Dendritic cell treated with granulocyte-macrophage colony-stimulating factor and Interleukin-4, amounts not matched to agents 40 ng/mL and 50 ng/mL, for 4 days (primary cell): ENCODE measurements at regions not wholly inside any gene's neighbourhood (a gene's known extent, or its start where the extent isn't known, plus 50 kb on each side); places are given as distances from the start of the nearest gene placed in this dataset.

Experiments used
- H3K27ac Mint-ChIP-seq: one replicate; pipeline ENCODE4 v1.8.0; 2022; ENCODE audit warnings: mild to moderate bottlenecking, mixed read lengths
- H3K27me3 Mint-ChIP-seq: one replicate; pipeline ENCODE4 v1.8.0; 2022; ENCODE audit warnings: mild to moderate bottlenecking, mixed read lengths
- H3K36me3 Mint-ChIP-seq: one replicate; pipeline ENCODE4 v1.8.0; 2022; ENCODE audit warnings: low read depth, mixed read lengths
- H3K4me1 Mint-ChIP-seq: one replicate; pipeline ENCODE4 v1.8.0; 2022; ENCODE audit warnings: low read depth, mixed read lengths
- H3K4me3 Mint-ChIP-seq: one replicate; pipeline ENCODE4 v1.8.0; 2022; ENCODE audit warnings: mild to moderate bottlenecking, moderate library complexity, mixed read lengths
- H3K9me3 Mint-ChIP-seq: one replicate; pipeline ENCODE4 v1.8.0; 2022; ENCODE audit warnings: mixed read lengths
- intact Hi-C: fragments of 100-400 bp; cut with micrococcal nuclease; formaldehyde crosslinking; loops from one replicate; pipeline ENCODE4 v1.15.0; 2022

GRCh38 chr14:97336816-97337215, 539.6 kb downstream of the VRK1 start:
- Mint-ChIP-seq H3K27ac (no peak overlapping the region), H3K27me3 (no peaks in the 10 kb centered on the region), H3K4me1 (no peaks in the 10 kb centered on the region), H3K4me3 (no peak overlapping the region), H3K9me3 (peaks cover 10% of the 10 kb centered on the region), H3K36me3 (no peaks in the 10 kb centered on the region)
- intact Hi-C loops: no loop called here

- Mint-ChIP-seq H3K27ac (no peak overlapping the region), H3K27me3 (no peaks in the 10 kb centered on the region), H3K9me3 (peaks cover 10% of the 10 kb centered on the region), H3K36me3 (no peaks in the 10 kb centered on the region), H3K4me1 (no peaks in the 10 kb centered on the region), H3K4me3 (no peak overlapping the region)
- intact Hi-C loops: no loop called here
Observed at GRCh38 chr14:97337267-97337666, 540.1 kb downstream of the VRK1 start.

DNA sequence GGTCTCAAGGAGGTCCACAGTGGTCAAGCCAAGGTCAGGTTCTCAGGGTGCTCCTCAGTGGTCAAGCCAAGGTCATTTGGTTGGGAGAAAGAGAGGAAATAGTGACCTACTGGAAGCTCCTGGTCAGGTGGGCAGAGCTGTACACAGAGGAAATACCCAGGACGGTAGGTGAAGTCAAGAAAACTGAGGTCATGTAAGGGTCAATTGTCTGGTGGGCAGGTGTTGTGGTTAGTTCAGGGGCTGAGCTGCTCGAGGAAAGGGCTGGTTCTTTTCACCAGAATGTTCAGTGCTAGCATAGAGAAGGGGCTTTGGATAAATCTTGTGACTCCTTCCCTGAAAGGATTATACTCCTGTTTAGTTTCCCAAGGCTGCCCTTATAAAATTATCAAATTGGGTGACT, 540.5 kb downstream of the VRK1 start:
- no peaks in the 10 kb centered on the region for H3K4me1 Mint-ChIP-seq
- H3K4me3 Mint-ChIP-seq: no peak overlapping the region
- no peak overlapping the region for H3K27ac Mint-ChIP-seq
- no peaks in the 10 kb centered on the region for H3K36me3 Mint-ChIP-seq
- H3K9me3 Mint-ChIP-seq: peaks cover 10% of the 10 kb centered on the region
- H3K27me3 Mint-ChIP-seq: no peaks in the 10 kb centered on the region
- intact Hi-C loops: no loop called here

DNA sequence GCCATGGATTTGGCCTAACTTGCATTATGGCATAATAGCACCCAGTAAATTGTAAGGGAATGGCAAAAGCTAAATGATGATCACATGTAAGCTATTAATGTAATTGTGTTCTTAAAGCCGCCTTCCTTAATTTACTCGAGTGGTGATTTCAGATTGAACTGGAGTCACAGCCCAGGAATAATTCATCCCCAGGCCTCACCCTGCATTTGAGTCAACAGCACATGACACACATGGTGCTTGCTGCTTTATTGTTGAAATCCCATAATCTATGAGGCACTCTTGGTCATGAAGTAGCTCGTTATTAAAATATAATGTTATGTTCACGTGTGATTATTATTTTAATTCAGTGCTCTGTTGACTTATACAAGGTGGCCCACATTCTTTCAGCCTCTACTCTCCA, 547.5 kb downstream of the VRK1 start:
- peaks cover 17% of the 10 kb centered on the region for H3K9me3 Mint-ChIP-seq
- intact Hi-C loops: no loop called here
- H3K36me3 Mint-ChIP-seq: no peaks in the 10 kb centered on the region
- H3K27me3 Mint-ChIP-seq: no peaks in the 10 kb centered on the region
- no peak overlapping the region for H3K4me3 Mint-ChIP-seq
- H3K27ac Mint-ChIP-seq: no peak overlapping the region
- no peaks in the 10 kb centered on the region for H3K4me1 Mint-ChIP-seq

- intact Hi-C loops: no loop called here
- Mint-ChIP-seq H3K4me3 (no peak overlapping the region), H3K9me3 (peaks cover 16% of the 10 kb centered on the region), H3K36me3 (no peaks in the 10 kb centered on the region), H3K27me3 (no peaks in the 10 kb centered on the region), H3K27ac (no peak overlapping the region), H3K4me1 (no peaks in the 10 kb centered on the region)
Observed at GRCh38 chr14:97346675-97347074, 549.5 kb downstream of the VRK1 start.

DNA sequence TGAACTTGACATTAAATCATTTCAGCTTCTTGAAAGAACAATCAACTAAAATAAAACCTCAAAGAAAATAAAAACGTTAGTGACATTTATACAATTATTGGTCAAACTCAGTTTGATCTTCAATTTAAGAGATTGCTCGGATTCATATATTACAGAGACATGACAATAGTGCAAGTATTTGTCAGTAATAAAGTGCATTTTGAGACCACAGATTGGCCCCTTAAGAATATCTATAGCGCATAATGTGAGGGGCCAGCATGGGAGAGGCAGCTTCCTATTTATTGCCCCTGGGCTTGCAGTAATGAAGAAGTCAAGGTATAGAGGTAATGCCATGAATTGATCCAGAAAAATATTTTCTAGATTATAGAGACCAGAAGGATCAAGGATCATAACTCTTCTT, 552.3 kb downstream of the VRK1 start:
- no peak overlapping the region for H3K4me3 Mint-ChIP-seq
- intact Hi-C loops: no loop called here
- no peaks in the 10 kb centered on the region for H3K36me3 Mint-ChIP-seq
- H3K4me1 Mint-ChIP-seq: no peaks in the 10 kb centered on the region
- no peaks in the 10 kb centered on the region for H3K27me3 Mint-ChIP-seq
- peaks cover 16% of the 10 kb centered on the region for H3K9me3 Mint-ChIP-seq
- no peak overlapping the region for H3K27ac Mint-ChIP-seq

DNA sequence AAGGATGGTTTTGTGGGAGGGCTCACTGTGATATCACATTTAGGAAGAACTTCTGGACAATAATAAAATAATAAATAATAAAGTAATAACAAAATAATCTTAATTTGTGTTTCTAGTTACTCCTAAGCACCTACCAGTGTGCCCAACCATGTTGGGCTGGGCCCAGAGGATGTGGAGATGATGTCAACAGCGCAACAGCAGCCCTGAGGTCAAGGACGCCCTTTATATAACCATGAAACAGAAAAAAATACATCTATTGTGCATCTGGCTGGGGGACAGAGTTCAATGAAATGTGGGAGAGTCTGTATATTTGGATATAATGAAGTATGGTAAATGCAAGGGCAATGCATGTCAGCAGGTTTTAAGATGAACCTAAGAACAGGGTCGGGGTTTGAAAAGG, 552.8 kb downstream of the VRK1 start:
- intact Hi-C loops: no loop called here
- Mint-ChIP-seq H3K4me3 (no peak overlapping the region), H3K9me3 (peaks cover 16% of the 10 kb centered on the region), H3K4me1 (no peaks in the 10 kb centered on the region), H3K36me3 (no peaks in the 10 kb centered on the region), H3K27ac (no peak overlapping the region), H3K27me3 (no peaks in the 10 kb centered on the region)

GRCh38 chr14:97350415-97350814, 553.2 kb downstream of the VRK1 start:
- intact Hi-C loops: no loop called here
- Mint-ChIP-seq H3K27ac (no peak overlapping the region), H3K36me3 (no peaks in the 10 kb centered on the region), H3K9me3 (peaks cover 16% of the 10 kb centered on the region), H3K4me1 (no peaks in the 10 kb centered on the region), H3K4me3 (no peak overlapping the region), H3K27me3 (no peaks in the 10 kb centered on the region)

DNA sequence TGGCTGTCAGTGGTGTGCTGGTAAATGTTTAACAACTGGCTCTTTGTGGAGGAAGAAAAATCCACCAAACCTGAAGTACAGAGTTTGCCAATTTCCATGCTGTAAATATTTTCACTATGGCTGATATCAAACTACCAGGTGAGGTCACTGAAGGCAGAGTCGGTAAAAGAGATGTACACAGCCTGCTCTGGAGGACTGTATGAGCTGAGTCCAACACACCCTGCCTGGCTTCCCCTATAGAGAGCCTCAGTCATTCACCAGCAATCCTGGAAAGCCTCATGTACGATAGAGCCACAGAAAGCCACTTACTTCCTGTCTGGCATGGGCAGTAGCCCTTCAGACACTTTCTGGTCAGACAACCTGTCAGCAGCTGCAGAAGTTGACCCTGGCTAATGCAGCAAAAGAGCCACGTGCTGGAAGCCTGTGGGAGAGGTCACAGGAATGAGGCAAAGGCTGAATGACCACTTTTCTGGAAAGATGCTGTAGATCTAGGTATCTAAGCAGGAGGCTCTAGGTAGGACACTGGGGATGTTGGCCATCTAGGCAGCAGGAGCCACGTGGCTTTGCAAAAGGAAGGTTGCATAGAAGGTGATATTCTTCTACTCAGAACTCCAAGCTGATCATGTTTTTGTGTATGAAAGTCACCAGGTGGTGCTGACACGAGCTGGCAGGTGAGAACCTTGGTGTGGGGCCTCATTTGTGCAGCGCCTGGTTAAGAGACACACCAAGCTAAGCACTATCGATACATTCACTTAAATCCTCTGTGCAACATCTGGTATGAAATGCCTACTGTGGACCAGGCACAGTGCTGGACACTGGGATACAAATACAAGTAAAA, 553.9 kb downstream of the VRK1 start:
- H3K4me1 Mint-ChIP-seq: no peaks in the 10 kb centered on the region
- no peaks in the 10 kb centered on the region for H3K36me3 Mint-ChIP-seq
- H3K27ac Mint-ChIP-seq: no peak overlapping the region
- intact Hi-C loops: no loop called here
- H3K4me3 Mint-ChIP-seq: no peak overlapping the region
- peaks cover 13% of the 10 kb centered on the region for H3K9me3 Mint-ChIP-seq
- H3K27me3 Mint-ChIP-seq: no peaks in the 10 kb centered on the region

DNA sequence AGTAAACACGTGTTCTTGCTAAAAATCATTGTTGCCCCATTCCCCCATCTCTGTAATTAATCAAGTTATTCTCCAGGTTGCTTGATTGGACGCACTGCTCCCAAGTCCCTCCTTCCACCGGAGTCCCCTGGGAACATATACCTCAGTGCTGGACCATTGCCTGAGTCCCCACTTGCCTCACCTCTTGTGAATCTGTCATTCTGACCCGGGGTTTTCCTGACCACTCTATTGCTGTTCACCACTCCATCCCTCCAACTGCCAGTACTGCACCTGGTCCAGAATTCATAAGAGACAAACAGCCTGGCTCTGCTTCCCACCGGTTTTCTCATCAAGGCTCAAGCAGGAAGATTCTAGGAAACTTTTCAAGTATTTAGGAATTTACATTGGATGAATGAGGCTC, 555.9 kb downstream of the VRK1 start:
- no peaks in the 10 kb centered on the region for H3K4me1 Mint-ChIP-seq
- H3K36me3 Mint-ChIP-seq: no peaks in the 10 kb centered on the region
- no peak overlapping the region for H3K27ac Mint-ChIP-seq
- H3K4me3 Mint-ChIP-seq: no peak overlapping the region
- H3K27me3 Mint-ChIP-seq: no peaks in the 10 kb centered on the region
- intact Hi-C loops: no loop called here
- no peaks in the 10 kb centered on the region for H3K9me3 Mint-ChIP-seq

DNA sequence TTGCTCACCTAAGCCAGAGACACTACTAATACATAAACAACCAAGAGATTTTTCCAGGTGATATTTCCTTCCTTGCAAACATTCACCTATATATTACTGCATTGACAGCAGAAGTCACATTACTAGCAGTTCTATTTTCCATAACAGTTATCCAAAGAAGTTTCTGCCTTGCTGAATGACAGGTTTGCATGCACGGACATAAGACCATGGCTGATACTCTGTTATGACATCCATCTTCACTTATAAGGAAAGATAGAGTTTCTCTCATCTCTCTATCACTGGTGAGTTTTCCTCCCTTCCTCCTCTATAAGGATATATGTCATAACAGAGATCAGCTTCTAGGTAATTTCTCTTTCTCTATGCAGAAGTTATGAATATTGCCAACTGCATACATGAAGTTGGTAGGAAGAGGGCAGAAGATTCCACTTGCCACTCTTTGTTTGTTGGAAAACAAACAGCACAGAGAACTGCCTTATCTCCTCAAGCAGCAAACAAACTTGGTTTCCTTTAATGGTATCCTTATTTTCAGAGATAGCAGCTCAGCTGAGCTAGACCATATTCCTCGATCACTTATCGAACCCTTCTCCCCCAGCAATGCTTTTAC, 557.0 kb downstream of the VRK1 start:
- Mint-ChIP-seq H3K36me3 (no peaks in the 10 kb centered on the region), H3K4me3 (no peak overlapping the region), H3K27ac (no peak overlapping the region), H3K27me3 (no peaks in the 10 kb centered on the region), H3K9me3 (no peaks in the 10 kb centered on the region), H3K4me1 (no peaks in the 10 kb centered on the region)
- intact Hi-C loops: no loop called here

- Mint-ChIP-seq H3K36me3 (no peaks in the 10 kb centered on the region), H3K27ac (no peak overlapping the region), H3K4me1 (no peaks in the 10 kb centered on the region), H3K27me3 (no peaks in the 10 kb centered on the region), H3K9me3 (no peaks in the 10 kb centered on the region), H3K4me3 (no peak overlapping the region)
- intact Hi-C loops: no loop called here
Observed at GRCh38 chr14:97359341-97359740, 562.2 kb downstream of the VRK1 start.

DNA sequence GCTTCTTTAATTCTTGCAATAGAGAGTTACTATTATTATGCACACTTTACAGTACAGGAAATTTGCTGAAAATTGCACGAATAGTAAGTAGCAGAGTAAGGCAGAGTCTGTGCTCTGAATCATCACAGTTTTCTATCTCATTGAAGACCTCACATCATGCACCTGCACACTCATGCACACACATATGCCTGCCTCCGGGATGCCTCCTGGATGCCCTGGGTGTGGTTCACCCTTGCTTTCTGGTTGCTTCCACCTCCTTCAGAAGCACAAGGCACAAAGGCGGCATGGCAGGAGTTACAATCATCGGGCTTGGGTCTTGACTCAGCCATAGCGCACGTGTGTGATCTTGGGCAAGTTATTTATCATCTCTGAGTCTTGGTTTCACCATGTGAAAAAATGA, 564.0 kb downstream of the VRK1 start:
- H3K4me1 Mint-ChIP-seq: no peaks in the 10 kb centered on the region
- H3K9me3 Mint-ChIP-seq: no peaks in the 10 kb centered on the region
- no peak overlapping the region for H3K27ac Mint-ChIP-seq
- H3K4me3 Mint-ChIP-seq: no peak overlapping the region
- H3K27me3 Mint-ChIP-seq: no peaks in the 10 kb centered on the region
- H3K36me3 Mint-ChIP-seq: no peaks in the 10 kb centered on the region
- intact Hi-C loops: no loop called here

- Mint-ChIP-seq H3K27me3 (no peaks in the 10 kb centered on the region), H3K36me3 (no peaks in the 10 kb centered on the region), H3K4me3 (no peak overlapping the region), H3K4me1 (no peaks in the 10 kb centered on the region), H3K9me3 (no peaks in the 10 kb centered on the region), H3K27ac (no peak overlapping the region)
- intact Hi-C loops: no loop called here
Observed at GRCh38 chr14:97361958-97362357, 564.8 kb downstream of the VRK1 start.

GRCh38 chr14:97366400-97366799, 569.2 kb downstream of the VRK1 start:
- Mint-ChIP-seq H3K27ac (no peak overlapping the region), H3K4me3 (no peak overlapping the region), H3K36me3 (no peaks in the 10 kb centered on the region), H3K27me3 (no peaks in the 10 kb centered on the region), H3K9me3 (no peaks in the 10 kb centered on the region), H3K4me1 (no peaks in the 10 kb centered on the region)
- intact Hi-C loops: no loop called here
